ENCODE measurements at regions not wholly inside any gene's neighbourhood (a gene's known extent, or its start where the extent isn't known, plus 50 kb on each side); places are given as distances from the start of the nearest gene placed in this dataset.
A peak's percentile ranks its signal among the peaks of the same experiment; 100 is the strongest.

- TF ChIP-seq POLR2AphosphoS5 (IDR thresholded peaks at IDR 0.05; ENCODE audit: low read depth, low read length) (no peak), TAF1 (IDR thresholded peaks at IDR 0.05; ENCODE audit: borderline replicate concordance, low read depth, low read length) (no peak), POLR2A (IDR thresholded peaks at IDR 0.05; ENCODE audit: low read depth, low read length) (no peak)
- DNase-seq (ENCODE audit: insufficient read length) = no peak
- no peak for FAIRE-seq
These were observed 86.5 kb upstream of the TNFAIP3 start for GRCh38 chr6:137780447-137781034.

DNA sequence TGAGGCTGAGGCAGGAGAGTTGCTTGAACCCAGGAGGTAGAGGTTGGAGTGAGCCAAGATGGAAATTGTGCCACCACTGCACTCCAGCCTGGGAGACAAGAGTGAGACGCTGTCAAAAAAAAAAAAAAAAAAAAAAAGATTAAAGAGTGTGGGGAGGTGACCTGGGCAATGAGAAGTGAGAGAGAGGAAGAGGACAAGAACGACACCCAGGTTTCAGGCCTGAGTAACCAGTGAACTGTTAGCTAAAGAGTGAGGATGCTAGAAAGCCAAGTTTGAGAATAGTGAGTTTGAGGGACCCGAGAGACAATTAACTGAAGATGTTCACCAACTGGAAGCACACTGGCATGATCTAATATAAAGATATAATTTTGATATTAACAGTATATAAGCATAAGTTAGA lies 85.4 kb upstream of the TNFAIP3 start:
- DNase-seq (ENCODE audit: insufficient read length) (no peak), FAIRE-seq (no peak)
- TF ChIP-seq POLR2AphosphoS5 (IDR thresholded peaks at IDR 0.05; ENCODE audit: low read depth, low read length) (no peak), POLR2A (IDR thresholded peaks at IDR 0.05; ENCODE audit: low read depth, low read length) (no peak), TAF1 (IDR thresholded peaks at IDR 0.05; ENCODE audit: borderline replicate concordance, low read depth, low read length) (no peak)

- FAIRE-seq = no peak
- DNase-seq (ENCODE audit: insufficient read length) = no peak
- TF ChIP-seq POLR2A (IDR thresholded peaks at IDR 0.05; ENCODE audit: low read depth, low read length) = no peak
These were observed 84.7 kb upstream of the TNFAIP3 start for GRCh38 chr6:137782166-137783039.

GRCh38 chr6:137783710-137784109 lies 83.3 kb upstream of the TNFAIP3 start:
- TF ChIP-seq POLR2AphosphoS5 (IDR thresholded peaks at IDR 0.05; ENCODE audit: low read depth, low read length) = no peak
- FAIRE-seq = no peak
- DNase-seq (ENCODE audit: insufficient read length) = no peak

GRCh38 chr6:137784583-137784982 lies 82.5 kb upstream of the TNFAIP3 start:
- no peak for FAIRE-seq
- TF ChIP-seq POLR2A (IDR thresholded peaks at IDR 0.05; ENCODE audit: low read depth, low read length) (no peak), POLR2AphosphoS5 (IDR thresholded peaks at IDR 0.05; ENCODE audit: low read depth, low read length) (no peak), TAF1 (IDR thresholded peaks at IDR 0.05; ENCODE audit: borderline replicate concordance, low read depth, low read length) (no peak)
- DNase-seq (ENCODE audit: insufficient read length) = no peak

GRCh38 chr6:137787016-137787415 lies 80.0 kb upstream of the TNFAIP3 start:
- FAIRE-seq = peak; percentile 17
- TF ChIP-seq POLR2AphosphoS5 (IDR thresholded peaks at IDR 0.05; ENCODE audit: low read depth, low read length) (no peak), TAF1 (IDR thresholded peaks at IDR 0.05; ENCODE audit: borderline replicate concordance, low read depth, low read length) (no peak)

DNA sequence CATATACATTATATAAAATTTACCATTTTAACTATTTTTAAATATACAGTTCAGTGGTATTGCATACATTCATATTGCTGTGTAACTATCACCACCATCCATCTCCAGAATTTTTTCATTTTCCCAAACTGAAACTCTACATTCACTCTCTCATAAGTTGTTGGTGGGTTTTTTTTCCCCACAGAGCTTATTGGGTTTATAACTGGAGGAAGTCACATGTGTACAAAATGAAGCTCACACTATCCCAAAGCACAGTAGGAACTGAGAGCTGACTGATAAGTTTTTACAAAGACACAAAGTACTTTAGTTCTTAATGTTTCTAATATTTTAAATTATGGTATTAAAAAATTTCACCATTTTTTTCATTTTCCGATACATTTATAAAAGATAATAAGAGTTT lies 78.8 kb upstream of the TNFAIP3 start:
- DNase-seq (ENCODE audit: insufficient read length) (no peak), FAIRE-seq (no peak)
- TF ChIP-seq POLR2AphosphoS5 (IDR thresholded peaks at IDR 0.05; ENCODE audit: low read depth, low read length) (no peak), POLR2A (IDR thresholded peaks at IDR 0.05; ENCODE audit: low read depth, low read length) (no peak), TAF1 (IDR thresholded peaks at IDR 0.05; ENCODE audit: borderline replicate concordance, low read depth, low read length) (no peak)

More at GRCh38 chr6:137787016-137787415, 80.0 kb upstream of the TNFAIP3 start:
- DNase-seq (ENCODE audit: insufficient read length) = no peak

- peak; percentile 57 for FAIRE-seq
- TF ChIP-seq POLR2A (IDR thresholded peaks at IDR 0.05; ENCODE audit: low read depth, low read length) (no peak), TAF1 (IDR thresholded peaks at IDR 0.05; ENCODE audit: borderline replicate concordance, low read depth, low read length) (no peak), POLR2AphosphoS5 (IDR thresholded peaks at IDR 0.05; ENCODE audit: low read depth, low read length) (no peak)
- no peak for DNase-seq (ENCODE audit: insufficient read length)
These were observed 75.5 kb upstream of the TNFAIP3 start for GRCh38 chr6:137791281-137792159.

- peak; percentile 58 for FAIRE-seq
- TF ChIP-seq POLR2A (IDR thresholded peaks at IDR 0.05; ENCODE audit: low read depth, low read length) (no peak), TAF1 (IDR thresholded peaks at IDR 0.05; ENCODE audit: borderline replicate concordance, low read depth, low read length) (no peak), POLR2AphosphoS5 (IDR thresholded peaks at IDR 0.05; ENCODE audit: low read depth, low read length) (no peak)
- no peak for DNase-seq (ENCODE audit: insufficient read length)
These were observed 74.7 kb upstream of the TNFAIP3 start for GRCh38 chr6:137792160-137793033.

DNA sequence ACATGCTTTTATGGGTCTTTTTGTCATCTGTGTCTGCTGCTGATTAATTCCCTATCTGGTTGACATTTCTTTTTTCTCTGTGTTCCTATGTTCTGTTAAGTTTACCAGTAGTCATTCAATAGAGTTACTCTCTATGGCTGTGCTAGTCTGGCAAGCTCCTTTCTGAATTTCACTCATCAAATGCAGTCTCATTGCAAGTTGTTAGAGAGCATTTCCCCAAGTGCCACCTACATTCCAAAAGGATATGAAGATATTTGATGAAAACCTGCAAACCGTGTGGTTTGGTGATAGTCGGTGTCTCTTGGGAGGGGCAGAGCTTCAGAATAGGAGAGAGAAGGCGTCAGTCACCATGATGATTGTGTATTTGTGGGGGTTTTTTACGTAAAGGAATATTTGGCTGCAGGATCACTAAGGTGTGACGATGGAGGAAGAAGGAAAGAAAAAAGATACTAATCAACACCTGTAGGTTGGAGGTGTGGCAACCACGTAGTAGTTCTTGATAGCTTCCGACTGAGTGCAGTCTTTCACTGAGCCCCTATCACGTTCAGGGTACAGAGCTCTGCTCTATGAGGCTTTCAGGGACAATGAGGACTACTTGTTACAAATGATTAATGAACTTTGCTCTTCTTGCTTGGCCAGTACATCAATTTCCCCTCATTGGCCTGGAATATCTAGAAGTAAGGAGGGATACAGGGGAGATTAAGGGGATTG lies 73.1 kb upstream of the TNFAIP3 start:
- TF ChIP-seq POLR2A (IDR thresholded peaks at IDR 0.05; ENCODE audit: low read depth, low read length) (no peak), TAF1 (IDR thresholded peaks at IDR 0.05; ENCODE audit: borderline replicate concordance, low read depth, low read length) (no peak), POLR2AphosphoS5 (IDR thresholded peaks at IDR 0.05; ENCODE audit: low read depth, low read length) (no peak)
- no peak for DNase-seq (ENCODE audit: insufficient read length)
- no peak for FAIRE-seq
